ENCODE measurements at regions not wholly inside any gene's neighbourhood (a gene's known extent, or its start where the extent isn't known, plus 50 kb on each side); places are given as distances from the start of the nearest gene placed in this dataset.

DNA sequence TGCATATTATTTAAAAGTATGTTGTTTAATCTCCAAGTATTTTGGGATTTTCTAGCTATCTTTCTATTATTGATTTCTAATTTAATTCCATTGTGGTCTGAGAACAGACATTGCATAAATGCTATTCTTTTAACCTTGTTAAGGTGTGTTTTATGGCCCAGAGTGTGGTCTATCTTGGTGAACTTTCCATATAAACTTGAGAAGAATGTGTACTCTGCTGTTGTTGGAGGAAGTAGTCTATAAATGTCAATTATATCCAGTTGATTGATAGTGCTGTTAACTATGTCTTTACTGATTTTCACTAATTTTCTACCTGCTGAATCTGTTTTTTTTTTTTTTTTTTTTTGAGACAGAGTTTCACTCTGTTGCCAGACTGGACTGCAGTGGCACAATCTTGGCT lies 180.9 kb downstream of the ZNF621 start:
- H3K4me1 Mint-ChIP-seq, result no peaks in the 10 kb centered on the region
- peaks cover 17% of the 10 kb centered on the region for H3K9me3 Mint-ChIP-seq
- no peaks in the 10 kb centered on the region for H3K36me3 Mint-ChIP-seq (ENCODE audit: low read depth)
- no peak for TF ChIP-seq CTCF (conservative IDR thresholded peaks at IDR 0.05)
- no peak overlapping the region for H3K4me3 Mint-ChIP-seq
- H3K27me3 Mint-ChIP-seq (ENCODE audit: low read depth), result no peaks in the 10 kb centered on the region
- no peak overlapping the region for H3K27ac Mint-ChIP-seq (ENCODE audit: unreplicated experiment)
- DNase-seq (ENCODE audit: low read depth, low spot score), result no peak

DNA sequence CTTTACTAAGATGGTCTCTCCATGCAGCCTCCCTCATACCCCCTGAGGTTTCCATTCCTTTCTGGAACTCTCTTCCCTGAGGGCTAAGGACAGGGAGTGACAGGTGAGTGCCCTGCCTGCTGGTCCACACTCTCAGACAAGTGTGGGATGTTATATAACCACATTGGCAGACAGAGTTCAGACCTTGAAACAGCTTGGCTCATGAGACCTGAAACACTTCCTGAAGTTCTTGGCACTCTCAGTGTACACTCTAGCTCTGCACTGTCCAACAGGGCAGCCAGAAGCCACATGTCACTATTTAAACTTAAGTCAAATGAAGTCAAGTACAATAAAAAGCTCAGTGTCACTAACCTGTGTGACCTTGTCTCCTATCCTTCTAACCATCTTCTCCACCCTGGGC lies 188.5 kb downstream of the ZNF621 start:
- no peak for DNase-seq (ENCODE audit: low read depth, low spot score)
- no peaks in the 10 kb centered on the region for H3K27me3 Mint-ChIP-seq (ENCODE audit: low read depth)
- H3K27ac Mint-ChIP-seq (ENCODE audit: unreplicated experiment), result no peak overlapping the region
- no peak overlapping the region for H3K4me3 Mint-ChIP-seq
- H3K36me3 Mint-ChIP-seq (ENCODE audit: low read depth), result no peaks in the 10 kb centered on the region
- no peak for TF ChIP-seq CTCF (conservative IDR thresholded peaks at IDR 0.05)
- no peaks in the 10 kb centered on the region for H3K9me3 Mint-ChIP-seq
- no peaks in the 10 kb centered on the region for H3K4me1 Mint-ChIP-seq

DNA sequence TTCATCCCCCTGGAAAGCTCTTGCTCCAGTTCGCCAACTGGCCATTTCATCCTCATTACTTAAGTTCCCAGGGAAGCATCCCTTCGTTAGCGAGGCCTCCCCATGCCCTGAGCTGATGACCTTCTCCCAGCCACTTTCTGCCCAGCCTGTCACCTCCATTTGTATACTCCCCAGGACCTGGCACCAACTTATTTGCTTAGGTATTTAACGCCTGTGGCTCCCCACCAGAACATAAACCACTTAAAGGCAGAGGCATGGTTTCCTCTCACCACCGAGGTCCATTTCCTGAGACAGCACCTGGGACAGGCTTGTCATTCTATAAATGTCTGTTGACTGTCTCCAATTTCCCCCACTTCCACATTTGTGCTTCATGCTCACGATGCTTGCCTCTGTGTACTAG lies 189.0 kb downstream of the ZNF621 start:
- Mint-ChIP-seq H3K27me3 (ENCODE audit: low read depth) (no peaks in the 10 kb centered on the region), H3K27ac (ENCODE audit: unreplicated experiment) (no peak overlapping the region), H3K9me3 (no peaks in the 10 kb centered on the region), H3K4me3 (no peak overlapping the region), H3K4me1 (no peaks in the 10 kb centered on the region), H3K36me3 (ENCODE audit: low read depth) (no peaks in the 10 kb centered on the region)
- TF ChIP-seq CTCF (conservative IDR thresholded peaks at IDR 0.05), result no peak
- DNase-seq (ENCODE audit: low read depth, low spot score), result no peak

DNA sequence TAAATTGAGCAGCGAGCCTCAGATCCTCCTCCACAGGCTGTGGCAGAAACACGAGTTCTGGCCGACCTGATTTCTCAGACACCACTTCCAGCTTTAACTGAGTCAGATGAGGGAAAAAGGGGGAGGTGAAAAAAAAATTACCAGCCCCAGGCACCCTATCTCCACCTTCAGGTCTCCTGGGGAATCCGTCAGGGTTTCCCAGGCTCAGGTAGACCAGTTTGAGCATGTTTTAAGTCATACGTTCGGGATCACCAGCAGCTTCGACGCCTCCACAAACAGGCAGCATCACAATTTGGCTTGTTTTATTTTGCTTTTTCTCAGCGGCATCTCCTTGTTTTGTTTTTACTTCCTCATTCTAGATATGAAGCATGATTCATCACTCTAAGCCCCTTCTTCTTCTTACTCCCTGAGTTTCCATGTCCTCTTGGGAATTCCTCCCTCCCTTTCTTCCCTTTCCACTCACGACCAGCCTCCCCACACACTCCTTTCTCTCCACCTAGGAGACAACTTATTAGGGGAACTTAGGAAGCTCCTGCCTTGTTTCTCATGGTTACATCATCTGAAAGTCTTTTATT lies 190.1 kb downstream of the ZNF621 start:
- no peak for TF ChIP-seq CTCF (conservative IDR thresholded peaks at IDR 0.05)
- DNase-seq (ENCODE audit: low read depth, low spot score), result no peak
- H3K27ac Mint-ChIP-seq (ENCODE audit: unreplicated experiment), result no peak overlapping the region
- H3K36me3 Mint-ChIP-seq (ENCODE audit: low read depth), result no peaks in the 10 kb centered on the region
- H3K4me3 Mint-ChIP-seq, result no peak overlapping the region
- H3K27me3 Mint-ChIP-seq (ENCODE audit: low read depth), result no peaks in the 10 kb centered on the region
- H3K4me1 Mint-ChIP-seq, result no peaks in the 10 kb centered on the region
- no peaks in the 10 kb centered on the region for H3K9me3 Mint-ChIP-seq

- no peaks in the 10 kb centered on the region for H3K27me3 Mint-ChIP-seq (ENCODE audit: low read depth)
- H3K9me3 Mint-ChIP-seq, result no peaks in the 10 kb centered on the region
Measured at GRCh38 chr3:40715551-40715950, 190.8 kb downstream of the ZNF621 start.

More at GRCh38 chr3:40715551-40715950, 190.8 kb downstream of the ZNF621 start:
- no peak for DNase-seq (ENCODE audit: low read depth, low spot score)
- no peak for TF ChIP-seq CTCF (conservative IDR thresholded peaks at IDR 0.05)
- no peak overlapping the region for H3K4me3 Mint-ChIP-seq
- H3K27ac Mint-ChIP-seq (ENCODE audit: unreplicated experiment), result no peak overlapping the region
- H3K36me3 Mint-ChIP-seq (ENCODE audit: low read depth), result no peaks in the 10 kb centered on the region
- peaks cover 2% of the 10 kb centered on the region for H3K4me1 Mint-ChIP-seq

All from neural crest cell (in vitro differentiated cells).